Colonic mucosa (tissue), 4 donors: ENCODE measurements at regions not wholly inside any gene's neighbourhood (a gene's known extent, or its start where the extent isn't known, plus 50 kb on each side); places are given as distances from the start of the nearest gene placed in this dataset.
"Not testable (repeated sequence)": the region's sequence is repeated elsewhere in the genome, so short reads cannot be mapped to it uniquely, and the experiment has no call there.

Experiments used
- DNase-seq: peaks from one replicate; pipeline ENCODE4 v3.0.0-alpha.2; 2020
- H3K27ac ChIP-seq: fragments of 200-600 bp; one replicate; pipeline ENCODE4 v1.8.0; 2021
- H3K27me3 ChIP-seq: fragments of 200-600 bp; one replicate; pipeline ENCODE4 v1.8.0; 2021
- H3K36me3 ChIP-seq: fragments of 200-600 bp; one replicate; pipeline ENCODE4 v1.8.0; 2021
- H3K4me1 ChIP-seq: fragments of 200-600 bp; one replicate; pipeline ENCODE4 v1.8.0; 2021; ENCODE audit warnings: mild to moderate bottlenecking
- H3K4me3 ChIP-seq: fragments of 200-600 bp; one replicate; pipeline ENCODE4 v1.8.0; 2021
- H3K9ac ChIP-seq, 2 donors: one replicate each; pipeline ENCODE4 v1.7.0; 2013; ENCODE audit warnings: control low read depth in 2 of 2, low read depth in 2 of 2, low read length in 2 of 2
- H3K9me3 ChIP-seq: fragments of 200-600 bp; one replicate; pipeline ENCODE4 v1.8.0; 2021
- CTCF ChIP-seq: fragments of 200-600 bp; IDR thresholded peaks from one replicate; pipeline ENCODE4 v1.8.0; 2022; ENCODE audit warnings: antibody characterized with exemption, mild to moderate bottlenecking
- intact Hi-C: fragments of 100-400 bp; cut with DNase I; formaldehyde crosslinking; loops from one replicate; pipeline ENCODE4 v1.14.1; 2022
- donor health status: healthy.
- donor health status: DM: no; HTN: no; CAD: no.
- donor health status: DM: no; HTN: no; CAD: no.

- no peak overlapping the region for H3K4me3 ChIP-seq
- no peaks in the 10 kb centered on the region for H3K4me1 ChIP-seq
- no peak for TF ChIP-seq CTCF
- no peak overlapping the region for H3K27ac ChIP-seq
- no peak overlapping the region for H3K9ac ChIP-seq
- H3K36me3 ChIP-seq = no peaks in the 10 kb centered on the region
- DNase-seq = no peak
- no peaks in the 10 kb centered on the region for H3K27me3 ChIP-seq
- intact Hi-C loops = no loop called here
- no peaks in the 10 kb centered on the region for H3K9me3 ChIP-seq
Measured at GRCh38 chr7:17437586-17437985, 139.1 kb downstream of the AHR start.

GRCh38 chr7:17440025-17440784 is 141.8 kb downstream of the AHR start:
- H3K36me3 ChIP-seq, H3K27me3 ChIP-seq, H3K4me1 ChIP-seq, intact Hi-C loops, DNase-seq, H3K9me3 ChIP-seq, H3K4me3 ChIP-seq, H3K9ac ChIP-seq: not testable (repeated sequence)
- H3K27ac ChIP-seq = peak overlapping the region; percentile 24

GRCh38 chr7:17440831-17441230 is 142.4 kb downstream of the AHR start:
- no peaks in the 10 kb centered on the region for H3K27me3 ChIP-seq
- intact Hi-C loops = no loop called here
- H3K4me1 ChIP-seq = no peaks in the 10 kb centered on the region
- H3K9ac ChIP-seq = no peak overlapping the region
- no peak for DNase-seq
- no peak for TF ChIP-seq CTCF
- no peaks in the 10 kb centered on the region for H3K9me3 ChIP-seq
- no peak overlapping the region for H3K27ac ChIP-seq
- H3K4me3 ChIP-seq = no peak overlapping the region
- H3K36me3 ChIP-seq = no peaks in the 10 kb centered on the region

- Histone ChIP-seq H3K9ac (no peak overlapping the region), H3K36me3 (no peaks in the 10 kb centered on the region), H3K9me3 (no peaks in the 10 kb centered on the region), H3K27me3 (no peaks in the 10 kb centered on the region), H3K27ac (no peak overlapping the region), H3K4me1 (no peaks in the 10 kb centered on the region), H3K4me3 (no peak overlapping the region)
- DNase-seq = no peak
- intact Hi-C loops = no loop called here
- TF ChIP-seq CTCF = no peak
Measured at GRCh38 chr7:17441557-17441956, 143.1 kb downstream of the AHR start.

GRCh38 chr7:17444151-17444550 is 145.7 kb downstream of the AHR start:
- Histone ChIP-seq H3K9ac (no peak overlapping the region), H3K9me3 (no peaks in the 10 kb centered on the region), H3K4me3 (no peak overlapping the region), H3K27me3 (no peaks in the 10 kb centered on the region), H3K4me1 (no peaks in the 10 kb centered on the region), H3K27ac (peak overlapping the region; percentile 25), H3K36me3 (no peaks in the 10 kb centered on the region)
- DNase-seq = no peak
- no peak for TF ChIP-seq CTCF
- intact Hi-C loops = no loop called here

- peak overlapping the region; percentile 25 for H3K27ac ChIP-seq
- no peak for TF ChIP-seq CTCF
- H3K9me3 ChIP-seq = no peaks in the 10 kb centered on the region
- DNase-seq = no peak
- intact Hi-C loops = no loop called here
- H3K36me3 ChIP-seq = no peaks in the 10 kb centered on the region
- H3K4me1 ChIP-seq = no peaks in the 10 kb centered on the region
- no peak overlapping the region for H3K9ac ChIP-seq
- no peak overlapping the region for H3K4me3 ChIP-seq
- no peaks in the 10 kb centered on the region for H3K27me3 ChIP-seq
Measured at GRCh38 chr7:17444673-17445072, 146.2 kb downstream of the AHR start.
